ENCODE measurements at regions not wholly inside any gene's neighbourhood (a gene's known extent, or its start where the extent isn't known, plus 50 kb on each side); places are given as distances from the start of the nearest gene placed in this dataset.
"Not testable (repeated sequence)": the region's sequence is repeated elsewhere in the genome, so short reads cannot be mapped to it uniquely, and the experiment has no call there.

- DNase-seq (ENCODE audit: low read depth) (no peak), FAIRE-seq (no peak)
- Histone ChIP-seq H3K79me2 (ENCODE audit: insufficient read depth, low read length) (no peaks in the 10 kb centered on the region), H3K27ac (ENCODE audit: low read depth, low read length) (no peak overlapping the region), H3K36me3 (ENCODE audit: insufficient read depth, low read length) (no peaks in the 10 kb centered on the region), H3K9ac (ENCODE audit: low read length) (no peak overlapping the region), H3K4me1 (ENCODE audit: insufficient read depth, low read length) (no peaks in the 10 kb centered on the region), H2AFZ (ENCODE audit: low read depth, low read length) (no peak overlapping the region), H3K4me3 (ENCODE audit: insufficient read depth, low read depth, low read length) (no peak overlapping the region), H4K20me1 (ENCODE audit: insufficient read depth, low read length) (no peaks in the 10 kb centered on the region), H3K4me2 (ENCODE audit: low read length) (no peak overlapping the region), H3K9me3 (ENCODE audit: insufficient read depth, low read depth, low read length) (no peaks in the 10 kb centered on the region), H3K27me3 (ENCODE audit: insufficient read depth, low read length) (no peaks in the 10 kb centered on the region)
- Mint-ChIP-seq H3K36me3 (ENCODE audit: low read depth, unreplicated experiment) (peaks cover 3% of the 10 kb centered on the region), H3K27me3 (ENCODE audit: low read depth, unreplicated experiment) (peaks cover 33% of the 10 kb centered on the region), H3K4me3 (ENCODE audit: unreplicated experiment) (no peak overlapping the region), H3K27ac (ENCODE audit: unreplicated experiment) (no peak overlapping the region), H3K9me3 (ENCODE audit: unreplicated experiment) (peaks cover 4% of the 10 kb centered on the region), H3K4me1 (ENCODE audit: low read depth, unreplicated experiment) (no peaks in the 10 kb centered on the region)
- TF ChIP-seq EZH2 (IDR thresholded peaks at IDR 0.05; ENCODE audit: insufficient read depth, low read length) (no peak), CTCF (IDR thresholded peaks at IDR 0.05; ENCODE audit: insufficient read depth, low read depth, low read length) (no peak)
These were observed 234.5 kb downstream of the VAPA start for GRCh38 chr18:10148189-10148929.

GRCh38 chr18:10149768-10150556, 236.1 kb downstream of the VAPA start:
- H3K27ac Mint-ChIP-seq (ENCODE audit: unreplicated experiment) = no peak overlapping the region
- no peaks in the 10 kb centered on the region for H3K4me1 Mint-ChIP-seq (ENCODE audit: low read depth, unreplicated experiment)
- peaks cover 33% of the 10 kb centered on the region for H3K27me3 Mint-ChIP-seq (ENCODE audit: low read depth, unreplicated experiment)
- Histone ChIP-seq H3K4me1 (ENCODE audit: insufficient read depth, low read length) (no peaks in the 10 kb centered on the region), H3K4me3 (ENCODE audit: insufficient read depth, low read depth, low read length) (no peak overlapping the region), H3K9ac (ENCODE audit: low read length) (no peak overlapping the region), H2AFZ (ENCODE audit: low read depth, low read length) (no peak overlapping the region), H4K20me1 (ENCODE audit: insufficient read depth, low read length) (no peaks in the 10 kb centered on the region), H3K79me2 (ENCODE audit: insufficient read depth, low read length) (no peaks in the 10 kb centered on the region), H3K27ac (ENCODE audit: low read depth, low read length) (no peak overlapping the region), H3K27me3 (ENCODE audit: insufficient read depth, low read length) (no peaks in the 10 kb centered on the region), H3K9me3 (ENCODE audit: insufficient read depth, low read depth, low read length) (no peaks in the 10 kb centered on the region), H3K4me2 (ENCODE audit: low read length) (no peak overlapping the region), H3K36me3 (ENCODE audit: insufficient read depth, low read length) (no peaks in the 10 kb centered on the region)
- H3K9me3 Mint-ChIP-seq (ENCODE audit: unreplicated experiment) = peaks cover 4% of the 10 kb centered on the region
- DNase-seq (ENCODE audit: low read depth) (no peak), FAIRE-seq (no peak)
- H3K4me3 Mint-ChIP-seq (ENCODE audit: unreplicated experiment) = no peak overlapping the region
- no peak for TF ChIP-seq CTCF (IDR thresholded peaks at IDR 0.05; ENCODE audit: insufficient read depth, low read depth, low read length)
- no peak for TF ChIP-seq EZH2 (IDR thresholded peaks at IDR 0.05; ENCODE audit: insufficient read depth, low read length)
- peaks cover 3% of the 10 kb centered on the region for H3K36me3 Mint-ChIP-seq (ENCODE audit: low read depth, unreplicated experiment)

- DNase-seq (ENCODE audit: low read depth) = not testable (repeated sequence)
These were observed 236.8 kb downstream of the VAPA start for GRCh38 chr18:10150576-10150975.

More at GRCh38 chr18:10150576-10150975, 236.8 kb downstream of the VAPA start:
- not testable (repeated sequence) for H3K4me3 Mint-ChIP-seq (ENCODE audit: unreplicated experiment); H3K27me3 ChIP-seq (ENCODE audit: insufficient read depth, low read length); H3K4me1 Mint-ChIP-seq (ENCODE audit: low read depth, unreplicated experiment); H3K9me3 ChIP-seq (ENCODE audit: insufficient read depth, low read depth, low read length); H3K9me3 Mint-ChIP-seq (ENCODE audit: unreplicated experiment); H3K4me2 ChIP-seq (ENCODE audit: low read length); FAIRE-seq; H2AFZ ChIP-seq (ENCODE audit: low read depth, low read length); H3K36me3 Mint-ChIP-seq (ENCODE audit: low read depth, unreplicated experiment); H3K9ac ChIP-seq (ENCODE audit: low read length); H3K4me3 ChIP-seq (ENCODE audit: insufficient read depth, low read depth, low read length); H3K27ac ChIP-seq (ENCODE audit: low read depth, low read length); H3K79me2 ChIP-seq (ENCODE audit: insufficient read depth, low read length); H4K20me1 ChIP-seq (ENCODE audit: insufficient read depth, low read length); H3K4me1 ChIP-seq (ENCODE audit: insufficient read depth, low read length); H3K27ac Mint-ChIP-seq (ENCODE audit: unreplicated experiment); H3K36me3 ChIP-seq (ENCODE audit: insufficient read depth, low read length)
- H3K27me3 Mint-ChIP-seq (ENCODE audit: low read depth, unreplicated experiment) = peaks cover 33% of the 10 kb centered on the region

All from astrocyte (in vitro differentiated cells and primary cell).